HG02885 (cell line): ENCODE measurements at regions not wholly inside any gene's neighbourhood (a gene's known extent, or its start where the extent isn't known, plus 50 kb on each side); places are given as distances from the start of the nearest gene placed in this dataset.

Experiments
- ATAC-seq: cut with Tn5 transposase; IDR thresholded peaks from one replicate; pipeline ENCODE4 v1.9.1; 2021; ENCODE audit warnings: mild to moderate bottlenecking; ENCODE audit not compliant: unreplicated experiment, poor library complexity

DNA sequence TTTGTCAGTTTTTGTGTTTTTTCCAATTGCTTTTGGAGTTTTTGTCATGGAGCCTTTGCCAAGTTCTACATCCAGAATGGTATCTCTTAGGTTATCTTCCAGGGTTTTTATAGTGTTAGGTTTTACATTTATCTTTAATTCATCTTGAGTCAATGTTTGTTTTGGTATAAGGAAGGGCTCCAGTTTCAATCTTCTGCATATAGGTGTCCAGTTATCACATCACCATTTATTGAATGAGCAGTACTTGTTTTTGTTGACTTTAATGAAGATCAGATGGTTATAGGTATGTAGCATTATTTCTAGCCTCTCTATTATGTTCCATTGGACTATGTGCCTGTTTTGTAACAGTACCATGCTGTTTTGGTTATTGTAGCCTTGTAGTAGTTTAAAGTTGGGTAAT is 1233.1 kb downstream of the PLA2G4A start:
- no peak for ATAC-seq

DNA sequence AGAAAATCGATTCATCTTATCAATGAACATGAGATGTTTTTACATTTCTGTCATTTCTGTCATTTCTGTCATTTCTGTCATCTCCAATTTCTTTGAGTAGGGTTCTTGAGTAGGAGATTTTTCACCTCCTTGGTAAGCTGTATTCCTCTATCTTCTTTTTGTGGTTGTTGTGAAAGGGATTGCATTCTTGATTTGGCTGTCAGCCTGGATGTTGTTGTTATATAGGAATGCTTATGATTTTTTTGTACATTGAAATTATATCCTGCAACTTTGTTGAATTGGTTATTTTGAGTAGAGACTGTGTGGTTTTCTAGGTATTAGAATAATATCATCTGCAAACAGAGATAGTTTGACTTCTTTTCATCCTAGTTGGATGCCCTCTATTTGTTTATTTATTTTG is 1233.7 kb downstream of the PLA2G4A start:
- no peak for ATAC-seq

DNA sequence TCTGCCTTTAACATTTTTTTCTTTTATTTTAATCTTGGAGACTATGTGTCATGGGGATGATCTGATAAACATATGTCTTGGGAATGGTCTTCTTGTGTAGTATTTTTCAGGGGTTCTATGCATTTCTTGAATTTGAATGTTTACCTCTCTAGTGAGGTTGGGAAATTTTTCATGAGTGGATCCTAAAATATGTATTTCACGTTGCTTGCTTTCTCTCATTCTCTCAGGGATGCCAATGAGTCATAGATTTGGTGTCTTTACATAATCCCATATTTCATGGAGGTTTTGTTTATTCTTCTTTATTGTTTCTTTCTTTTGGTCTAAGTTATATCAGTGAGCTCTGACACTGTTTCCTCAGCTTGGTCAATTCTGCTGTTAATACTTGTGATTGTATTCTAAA is 1237.2 kb downstream of the PLA2G4A start:
- ATAC-seq = no peak

- ATAC-seq = no peak
Measured at GRCh38 chr1:188070848-188071247, 1242.1 kb downstream of the PLA2G4A start.

DNA sequence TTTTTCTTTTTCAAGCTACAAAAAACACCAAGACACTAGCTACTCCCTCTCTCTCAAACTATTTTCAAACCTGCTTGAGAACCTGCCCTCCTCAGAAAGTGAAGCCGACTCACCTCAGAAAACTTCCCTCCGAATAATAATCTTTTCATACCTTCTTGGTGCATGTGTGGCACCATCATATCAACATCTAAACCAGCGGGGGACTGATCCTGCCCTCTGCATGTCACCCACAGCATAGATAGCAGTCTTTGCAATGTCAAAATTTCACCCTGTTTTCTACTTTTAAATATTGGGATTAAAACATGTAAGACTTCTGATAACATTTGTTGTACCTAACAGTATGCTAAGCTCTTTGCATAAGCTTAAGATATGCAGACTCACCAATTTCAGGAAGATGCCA is 1260.3 kb downstream of the PLA2G4A start:
- no peak for ATAC-seq

- ATAC-seq = no peak
Measured at GRCh38 chr1:188089461-188089860, 1260.7 kb downstream of the PLA2G4A start.

GRCh38 chr1:188096521-188096920 is 1267.8 kb downstream of the PLA2G4A start:
- ATAC-seq = no peak

GRCh38 chr1:188117436-188117835 is 1288.7 kb downstream of the PLA2G4A start:
- no peak for ATAC-seq

DNA sequence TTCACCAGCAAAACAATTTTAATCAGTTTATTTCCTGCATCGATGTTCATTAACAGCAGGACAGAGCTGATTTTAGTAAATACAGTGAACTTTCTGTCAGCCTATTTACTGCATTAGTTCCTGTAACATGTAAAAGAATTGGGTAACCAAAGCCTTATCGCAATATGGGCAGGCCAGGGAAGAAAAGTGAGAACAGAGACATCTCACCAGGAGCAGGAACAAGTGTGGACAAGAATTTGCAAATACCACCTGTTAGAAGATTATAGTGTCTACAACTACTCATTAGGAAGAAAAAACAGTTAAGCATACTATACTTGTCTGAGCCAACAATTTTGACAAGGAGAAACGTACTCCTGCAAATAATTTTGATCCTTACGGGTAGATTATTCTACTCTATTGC is 1293.9 kb downstream of the PLA2G4A start:
- no peak for ATAC-seq

- ATAC-seq = no peak
Measured at GRCh38 chr1:188127507-188127906, 1298.8 kb downstream of the PLA2G4A start.

GRCh38 chr1:188128761-188129160 is 1300.0 kb downstream of the PLA2G4A start:
- no peak for ATAC-seq

GRCh38 chr1:188129856-188130838 is 1301.4 kb downstream of the PLA2G4A start:
- ATAC-seq = no peak

- no peak for ATAC-seq
Measured at GRCh38 chr1:188137221-188137620, 1308.5 kb downstream of the PLA2G4A start.

GRCh38 chr1:188140958-188141357 is 1312.2 kb downstream of the PLA2G4A start:
- ATAC-seq = no peak

DNA sequence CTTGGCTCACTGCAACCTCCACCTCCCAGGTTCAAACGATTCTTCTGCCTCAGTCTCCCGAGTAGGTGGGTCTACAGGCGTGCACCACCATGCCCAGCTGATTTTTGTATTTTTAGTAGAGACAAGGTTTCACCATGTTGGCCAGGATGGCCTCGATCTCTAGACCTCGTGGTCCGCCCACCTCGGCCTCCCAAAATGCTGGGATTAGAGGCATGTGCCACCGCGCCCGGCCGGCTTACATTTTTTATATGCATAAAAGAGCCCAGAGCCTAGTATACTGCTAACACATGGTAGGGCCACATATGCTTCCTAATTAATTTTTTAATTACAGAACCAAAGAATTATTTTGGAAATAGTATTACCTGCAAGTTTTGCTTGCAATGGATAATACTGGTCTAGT is 1325.4 kb downstream of the PLA2G4A start:
- no peak for ATAC-seq

DNA sequence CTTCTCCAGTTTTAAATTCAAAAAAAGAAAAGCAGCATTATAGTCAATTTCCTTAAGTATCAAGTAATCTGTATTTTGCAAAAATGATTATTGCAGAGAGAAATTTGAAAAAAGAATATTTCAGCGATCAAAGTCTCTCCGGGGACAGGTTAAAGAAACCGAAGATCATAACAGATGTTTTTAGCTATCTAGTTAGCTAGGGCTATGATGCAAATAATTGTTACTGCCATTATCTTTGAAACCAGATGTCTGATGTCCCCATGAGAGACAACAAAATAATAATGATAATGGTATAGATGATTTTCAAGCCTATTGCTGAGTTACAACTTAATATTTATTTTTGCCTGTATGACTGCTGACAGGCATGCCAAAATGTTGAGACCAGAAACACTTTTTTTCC is 1326.0 kb downstream of the PLA2G4A start:
- ATAC-seq = no peak

DNA sequence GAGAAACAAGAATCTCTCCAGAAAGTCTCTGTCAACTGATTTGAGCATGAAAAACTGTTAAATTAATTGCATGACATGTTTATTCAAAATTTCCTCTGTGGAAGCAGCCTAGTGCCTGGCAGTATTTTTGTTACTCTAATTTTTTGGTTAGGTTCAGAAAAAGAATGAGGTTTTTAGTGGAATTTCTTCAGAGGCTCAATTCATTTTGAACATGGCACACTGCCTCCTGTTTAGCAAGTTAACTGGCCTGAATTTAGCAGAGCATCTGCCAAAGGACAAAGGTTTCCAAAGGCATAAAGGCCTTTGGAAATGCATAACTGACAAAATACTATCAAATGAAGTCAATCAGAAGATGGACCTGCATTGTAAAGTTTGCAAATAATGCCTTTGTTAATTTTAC is 1326.5 kb downstream of the PLA2G4A start:
- ATAC-seq = no peak

DNA sequence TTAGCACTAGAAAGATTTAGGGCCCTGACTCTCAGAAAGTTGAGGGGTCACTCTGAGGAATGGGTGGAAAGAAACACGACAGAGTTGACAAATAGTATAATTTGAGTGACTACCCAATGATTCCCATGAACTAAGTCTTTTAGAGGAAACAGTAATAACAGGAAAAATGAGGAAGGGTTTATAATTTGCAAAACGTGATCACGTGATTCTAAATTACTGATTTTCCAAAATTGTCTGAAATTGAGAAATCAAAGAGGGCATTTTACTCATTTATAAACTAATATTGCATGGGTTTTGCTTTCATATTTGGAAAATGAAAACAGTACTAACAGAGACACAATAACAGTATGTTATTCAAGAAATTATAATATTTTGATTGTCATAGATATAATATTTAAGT is 1335.7 kb downstream of the PLA2G4A start:
- no peak for ATAC-seq

DNA sequence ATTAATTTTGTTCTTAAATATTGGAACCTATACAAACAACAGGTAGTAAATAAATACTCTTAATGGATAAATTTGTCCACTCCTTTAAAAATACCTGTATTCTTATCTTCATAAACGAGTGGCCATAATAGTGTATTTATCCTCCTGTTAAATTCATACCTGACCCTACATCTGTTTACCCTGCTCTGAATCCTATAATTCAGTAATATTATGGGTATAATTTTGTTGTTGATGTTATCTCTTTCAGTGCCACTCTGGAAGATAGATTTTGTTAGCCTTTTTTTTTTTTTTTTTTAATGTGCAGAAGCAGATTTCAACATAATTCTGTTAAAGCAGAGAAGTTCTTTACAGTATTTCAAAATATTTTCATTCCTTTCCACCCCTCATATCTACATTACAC is 1337.9 kb downstream of the PLA2G4A start:
- ATAC-seq = no peak

DNA sequence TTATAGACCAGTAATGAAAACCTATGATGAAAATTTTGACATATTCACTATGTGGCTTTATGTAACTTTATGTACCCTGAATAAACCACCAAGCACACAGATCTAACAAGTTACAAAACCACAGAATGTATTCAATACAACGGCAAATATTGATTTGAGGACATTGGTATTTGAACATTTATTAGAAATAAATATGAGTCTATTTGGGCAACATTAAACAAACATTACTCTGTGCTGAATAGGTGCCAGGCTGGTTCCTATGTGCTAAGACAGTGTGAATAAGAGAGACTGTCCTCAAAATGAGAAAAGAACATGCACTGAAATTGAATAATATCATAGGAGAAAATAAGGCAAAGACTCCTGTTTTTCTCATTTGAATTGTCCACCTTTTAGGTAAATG is 1341.2 kb downstream of the PLA2G4A start:
- ATAC-seq = no peak

GRCh38 chr1:188170411-188170810 is 1341.7 kb downstream of the PLA2G4A start:
- no peak for ATAC-seq

- no peak for ATAC-seq
Measured at GRCh38 chr1:188170935-188171334, 1342.2 kb downstream of the PLA2G4A start.
